Hepatocyte (in vitro differentiated cells): ENCODE measurements at regions not wholly inside any gene's neighbourhood (a gene's known extent, or its start where the extent isn't known, plus 50 kb on each side); places are given as distances from the start of the nearest gene placed in this dataset.

Source experiments
- CTCF ChIP-seq: fragments of 200-600 bp; sonication (generic); IDR thresholded peaks from 2 replicates; pipeline ENCODE4 v1.5.1; 2016; ENCODE audit warnings: antibody characterized with exemption, mild to moderate bottlenecking; ENCODE audit not compliant: poor library complexity
- EZH2 ChIP-seq: fragments of 200-600 bp; sonication (generic); IDR thresholded peaks from 2 replicates; pipeline ENCODE4 v1.6.1; 2016; ENCODE audit warnings: antibody characterized with exemption, mild to moderate bottlenecking, borderline replicate concordance
- EZH2phosphoT487 ChIP-seq: fragments of 200-600 bp; sonication (generic); IDR thresholded peaks from one replicate; pipeline ENCODE4 v1.6.1; 2018; ENCODE audit warnings: antibody characterized with exemption, mild to moderate bottlenecking, low read depth, moderate library complexity; ENCODE audit not compliant: unreplicated experiment, severe bottlenecking

GRCh38 chr3:178127221-178127620 is 409.0 kb upstream of the KCNMB2 start:
- TF ChIP-seq CTCF, result no peak
- no peak for TF ChIP-seq EZH2phosphoT487
- no peak for TF ChIP-seq EZH2
